SK-N-MC (cell line): ENCODE measurements at regions not wholly inside any gene's neighbourhood (a gene's known extent, or its start where the extent isn't known, plus 50 kb on each side); places are given as distances from the start of the nearest gene placed in this dataset.

ENCODE experiments used
- FOXP2 ChIP-seq: optimal IDR thresholded peaks from 2 replicates; pipeline ENCODE3; 2011; ENCODE audit warnings: mild to moderate bottlenecking, moderate library complexity; ENCODE audit not compliant: insufficient read depth; ENCODE audit errors: extremely low read length, control extremely low read depth
- POLR2AphosphoS5 ChIP-seq: IDR thresholded peaks from 2 replicates; pipeline ENCODE4 v1.6.1; 2012; ENCODE audit warnings: mild to moderate bottlenecking, low read depth, low read length, borderline replicate concordance

DNA sequence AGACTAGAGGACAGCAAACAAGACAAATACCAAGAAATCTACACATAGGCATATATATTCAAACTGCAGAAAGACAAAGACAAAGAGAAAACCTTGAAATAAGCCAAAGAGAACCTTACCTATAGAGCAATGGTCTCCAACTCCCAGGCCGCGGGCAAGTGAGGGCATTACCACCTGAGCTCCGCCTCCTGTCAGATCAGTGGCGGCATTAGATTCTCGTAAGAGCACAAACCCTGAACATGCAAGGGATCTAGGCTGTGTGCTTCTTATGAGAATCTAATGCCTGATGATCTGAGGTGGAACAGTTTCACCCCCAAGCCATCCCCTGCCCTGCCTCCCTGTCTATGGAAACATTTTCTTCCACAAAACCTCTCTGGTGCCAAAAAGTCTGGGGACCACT is 101.0 kb upstream of the MRPS30 start:
- TF ChIP-seq POLR2AphosphoS5 (no peak), FOXP2 (no peak)
